ENCODE measurements at regions not wholly inside any gene's neighbourhood (a gene's known extent, or its start where the extent isn't known, plus 50 kb on each side); places are given as distances from the start of the nearest gene placed in this dataset.

- no peak for DNase-seq (ENCODE audit: low read depth)
- TF ChIP-seq POLR2A (IDR thresholded peaks at IDR 0.05; ENCODE audit: extremely low read depth, insufficient read length) = no peak
- TF ChIP-seq CTCF (IDR thresholded peaks at IDR 0.05; ENCODE audit: low read depth, low read length) = no peak
- no peak for TF ChIP-seq MAX (IDR thresholded peaks at IDR 0.05; ENCODE audit: low read depth, low read length)
- TF ChIP-seq MYC (IDR thresholded peaks at IDR 0.05; ENCODE audit: low read depth, low read length) = no peak
- H3K4me3 ChIP-seq (ENCODE audit: low read depth, low read length) = no peak overlapping the region
Measured at GRCh38 chr12:33265900-33266299, 173.7 kb downstream of the SYT10 start.

- DNase-seq (ENCODE audit: low read depth) = no peak
- TF ChIP-seq MAX (IDR thresholded peaks at IDR 0.05; ENCODE audit: low read depth, low read length) (no peak), CTCF (IDR thresholded peaks at IDR 0.05; ENCODE audit: low read depth, low read length) (no peak), MYC (IDR thresholded peaks at IDR 0.05; ENCODE audit: low read depth, low read length) (no peak), POLR2A (IDR thresholded peaks at IDR 0.05; ENCODE audit: extremely low read depth, insufficient read length) (no peak)
- no peak overlapping the region for H3K4me3 ChIP-seq (ENCODE audit: low read depth, low read length)
Measured at GRCh38 chr12:33265033-33265731, 174.4 kb downstream of the SYT10 start.

- no peak overlapping the region for H3K4me3 ChIP-seq (ENCODE audit: low read depth, low read length)
- no peak for TF ChIP-seq MYC (IDR thresholded peaks at IDR 0.05; ENCODE audit: low read depth, low read length)
- TF ChIP-seq CTCF (IDR thresholded peaks at IDR 0.05; ENCODE audit: low read depth, low read length) = no peak
- TF ChIP-seq MAX (IDR thresholded peaks at IDR 0.05; ENCODE audit: low read depth, low read length) = no peak
- TF ChIP-seq POLR2A (IDR thresholded peaks at IDR 0.05; ENCODE audit: extremely low read depth, insufficient read length) = no peak
- DNase-seq (ENCODE audit: low read depth) = no peak
Measured at GRCh38 chr12:33253178-33253577, 186.4 kb downstream of the SYT10 start.

GRCh38 chr12:33251548-33251947, 188.1 kb downstream of the SYT10 start:
- TF ChIP-seq CTCF (IDR thresholded peaks at IDR 0.05; ENCODE audit: low read depth, low read length) = no peak
- no peak for TF ChIP-seq POLR2A (IDR thresholded peaks at IDR 0.05; ENCODE audit: extremely low read depth, insufficient read length)
- TF ChIP-seq MYC (IDR thresholded peaks at IDR 0.05; ENCODE audit: low read depth, low read length) = no peak
- TF ChIP-seq MAX (IDR thresholded peaks at IDR 0.05; ENCODE audit: low read depth, low read length) = no peak
- H3K4me3 ChIP-seq (ENCODE audit: low read depth, low read length) = no peak overlapping the region
- no peak for DNase-seq (ENCODE audit: low read depth)

GRCh38 chr12:33248364-33248763, 191.3 kb downstream of the SYT10 start:
- H3K4me3 ChIP-seq (ENCODE audit: low read depth, low read length) = no peak overlapping the region
- TF ChIP-seq CTCF (IDR thresholded peaks at IDR 0.05; ENCODE audit: low read depth, low read length) = no peak
- no peak for TF ChIP-seq MAX (IDR thresholded peaks at IDR 0.05; ENCODE audit: low read depth, low read length)
- no peak for TF ChIP-seq MYC (IDR thresholded peaks at IDR 0.05; ENCODE audit: low read depth, low read length)
- TF ChIP-seq POLR2A (IDR thresholded peaks at IDR 0.05; ENCODE audit: extremely low read depth, insufficient read length) = no peak
- no peak for DNase-seq (ENCODE audit: low read depth)

All from NB4 (cell line).